ENCODE measurements at regions not wholly inside any gene's neighbourhood (a gene's known extent, or its start where the extent isn't known, plus 50 kb on each side); places are given as distances from the start of the nearest gene placed in this dataset.
"Not testable (repeated sequence)": the region's sequence is repeated elsewhere in the genome, so short reads cannot be mapped to it uniquely, and the experiment has no call there.

DNA sequence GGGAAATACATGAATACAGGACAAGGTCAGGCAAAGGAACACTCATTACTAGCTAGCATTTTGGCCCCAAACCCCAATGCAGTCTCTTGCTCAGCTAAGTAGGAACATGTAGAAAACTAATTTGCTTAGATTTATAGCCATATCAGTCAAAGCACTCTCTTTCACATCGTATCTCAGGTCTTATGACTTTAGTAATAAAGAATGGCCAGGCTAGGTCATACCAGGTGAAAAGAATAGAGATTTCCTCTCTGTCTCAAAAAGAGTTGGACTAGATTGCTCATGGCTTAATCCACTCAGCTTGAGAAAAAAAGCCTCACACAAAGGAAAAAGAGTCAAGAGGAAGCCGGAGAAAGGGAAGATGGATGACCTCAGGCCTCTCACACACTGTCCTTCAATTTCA, 772.7 kb upstream of the SEMA6A start:
- no peak for DNase-seq (ENCODE audit: extremely low spot score)
- TF ChIP-seq SUZ12 (IDR thresholded peaks at IDR 0.05) = no peak
- no peak for TF ChIP-seq TARDBP (IDR thresholded peaks at IDR 0.05)
- TF ChIP-seq FOXK2 (IDR thresholded peaks at IDR 0.05) = no peak
- no peak for TF ChIP-seq HDGF (IDR thresholded peaks at IDR 0.05; ENCODE audit: borderline replicate concordance)
- TF ChIP-seq CTBP1 (IDR thresholded peaks at IDR 0.05; ENCODE audit: borderline replicate concordance) = no peak
- TF ChIP-seq BHLHE40 (IDR thresholded peaks at IDR 0.05; ENCODE audit: borderline replicate concordance) = no peak
- TF ChIP-seq PKNOX1 (IDR thresholded peaks at IDR 0.05) = no peak
- no peak for TF ChIP-seq SP1 (IDR thresholded peaks at IDR 0.05)
- no peak for TF ChIP-seq NFRKB (IDR thresholded peaks at IDR 0.05)
- TF ChIP-seq ARNT (IDR thresholded peaks at IDR 0.05) = no peak
- no peak for TF ChIP-seq ELF4 (IDR thresholded peaks at IDR 0.05)
- CTCF ChIA-PET = no interaction called here
- POLR2A ChIA-PET = no interaction called here

DNA sequence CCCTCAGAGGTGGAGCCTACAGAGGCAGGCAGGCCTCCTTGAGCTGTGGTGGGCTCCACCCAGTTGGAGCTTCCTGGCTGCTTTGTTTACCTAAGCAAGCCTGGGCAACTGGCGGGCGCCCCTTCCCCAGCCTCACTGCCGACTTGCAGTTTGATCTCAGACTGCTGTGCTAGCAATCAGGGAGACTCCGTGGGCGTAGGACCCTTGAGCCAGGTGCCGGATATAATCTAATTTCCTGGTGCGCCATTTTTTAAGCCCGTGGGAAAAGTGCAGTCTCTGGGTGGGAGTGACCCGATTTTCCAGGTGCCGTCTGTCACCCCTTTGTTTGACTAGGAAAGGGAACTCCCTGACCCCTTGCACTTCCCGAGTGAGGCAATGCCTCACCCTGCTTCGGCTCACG, 769.1 kb upstream of the SEMA6A start:
- DNase-seq (ENCODE audit: extremely low spot score); CTCF ChIA-PET; POLR2A ChIA-PET: not testable (repeated sequence)

GRCh38 chr5:117337064-117337749, 762.6 kb upstream of the SEMA6A start:
- DNase-seq (ENCODE audit: extremely low spot score) = no peak
- CTCF ChIA-PET = interaction anchor here (0.7 kb wide), 1 partner anchor 177 kb away, joined by 5 read pairs; no protein-coding TSS in a partner anchor
- POLR2A ChIA-PET = no interaction called here
- TF ChIP-seq ARNT (IDR thresholded peaks at IDR 0.05) (no peak), BHLHE40 (IDR thresholded peaks at IDR 0.05; ENCODE audit: borderline replicate concordance) (no peak), LEF1 (IDR thresholded peaks at IDR 0.05; ENCODE audit: borderline replicate concordance) (no peak), PKNOX1 (IDR thresholded peaks at IDR 0.05) (no peak), SP1 (IDR thresholded peaks at IDR 0.05) (no peak), TARDBP (IDR thresholded peaks at IDR 0.05) (no peak), FOXA1 (IDR thresholded peaks at IDR 0.05) (no peak), SUZ12 (IDR thresholded peaks at IDR 0.05) (no peak)

DNA sequence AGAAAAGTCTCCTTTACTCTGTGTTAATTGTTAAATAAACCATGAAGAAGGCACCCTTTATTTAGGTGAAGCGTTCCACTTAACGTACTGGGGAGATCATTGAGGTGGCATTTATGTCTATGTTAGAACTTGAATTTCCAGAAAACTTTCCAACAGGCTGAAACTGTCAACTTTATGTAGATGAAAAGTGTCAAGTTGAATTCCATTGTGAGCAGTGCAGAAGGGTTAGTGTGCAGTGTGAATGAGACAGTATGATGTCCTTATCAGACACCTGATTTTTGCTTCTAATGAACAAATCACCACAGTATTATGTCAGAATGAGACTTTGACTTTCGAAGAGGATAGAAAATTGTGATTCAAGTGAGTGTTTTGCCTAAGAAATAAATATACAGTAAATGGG, 761.6 kb upstream of the SEMA6A start:
- no peak for TF ChIP-seq SP1 (IDR thresholded peaks at IDR 0.05)
- no peak for TF ChIP-seq SUZ12 (IDR thresholded peaks at IDR 0.05)
- TF ChIP-seq HDGF (IDR thresholded peaks at IDR 0.05; ENCODE audit: borderline replicate concordance) = no peak
- no peak for TF ChIP-seq L3MBTL2 (conservative IDR thresholded peaks at IDR 0.05)
- no peak for TF ChIP-seq FOXA1 (IDR thresholded peaks at IDR 0.05)
- no peak for TF ChIP-seq LEF1 (IDR thresholded peaks at IDR 0.05; ENCODE audit: borderline replicate concordance)
- POLR2A ChIA-PET = no interaction called here
- no peak for DNase-seq (ENCODE audit: extremely low spot score)
- CTCF ChIA-PET = no interaction called here

- ChIA-PET POLR2A (no interaction called here), CTCF (no interaction called here)
- DNase-seq (ENCODE audit: extremely low spot score) = no peak
Observed at GRCh38 chr5:117333011-117333410, 758.4 kb upstream of the SEMA6A start.

GRCh38 chr5:117332341-117332740, 757.7 kb upstream of the SEMA6A start:
- ChIA-PET POLR2A (no interaction called here), CTCF (no interaction called here)
- DNase-seq (ENCODE audit: extremely low spot score) = no peak

More at GRCh38 chr5:117333011-117333410, 758.4 kb upstream of the SEMA6A start:
- TF ChIP-seq FOXK2 (IDR thresholded peaks at IDR 0.05) = no peak
- no peak for TF ChIP-seq PKNOX1 (IDR thresholded peaks at IDR 0.05)
- TF ChIP-seq LEF1 (IDR thresholded peaks at IDR 0.05; ENCODE audit: borderline replicate concordance) = no peak
- no peak for TF ChIP-seq ARNT (IDR thresholded peaks at IDR 0.05)
- no peak for TF ChIP-seq FOXA1 (IDR thresholded peaks at IDR 0.05)
- TF ChIP-seq HDGF (IDR thresholded peaks at IDR 0.05; ENCODE audit: borderline replicate concordance) = no peak
- no peak for TF ChIP-seq ELF4 (IDR thresholded peaks at IDR 0.05)

More at GRCh38 chr5:117332341-117332740, 757.7 kb upstream of the SEMA6A start:
- TF ChIP-seq FOXM1 (IDR thresholded peaks at IDR 0.05; ENCODE audit: borderline replicate concordance) (no peak), FOXK2 (IDR thresholded peaks at IDR 0.05) (no peak), SUZ12 (IDR thresholded peaks at IDR 0.05) (no peak), NFRKB (IDR thresholded peaks at IDR 0.05) (no peak), FOXA1 (IDR thresholded peaks at IDR 0.05) (no peak), PKNOX1 (IDR thresholded peaks at IDR 0.05) (no peak), CTBP1 (IDR thresholded peaks at IDR 0.05; ENCODE audit: borderline replicate concordance) (no peak), LEF1 (IDR thresholded peaks at IDR 0.05; ENCODE audit: borderline replicate concordance) (no peak), ZNF384 (IDR thresholded peaks at IDR 0.05) (no peak), SP1 (IDR thresholded peaks at IDR 0.05) (no peak), HDGF (IDR thresholded peaks at IDR 0.05; ENCODE audit: borderline replicate concordance) (no peak), L3MBTL2 (conservative IDR thresholded peaks at IDR 0.05) (no peak), BHLHE40 (IDR thresholded peaks at IDR 0.05; ENCODE audit: borderline replicate concordance) (no peak), ARNT (IDR thresholded peaks at IDR 0.05) (no peak), TARDBP (IDR thresholded peaks at IDR 0.05) (no peak), ELF4 (IDR thresholded peaks at IDR 0.05) (no peak)

Data from HEK293T (cell line).